ENCODE measurements at regions not wholly inside any gene's neighbourhood (a gene's known extent, or its start where the extent isn't known, plus 50 kb on each side); places are given as distances from the start of the nearest gene placed in this dataset.

- DNase-seq (ENCODE audit: low read depth): no peak
- no peak overlapping the region for H3K4me3 ChIP-seq (ENCODE audit: low read depth, low read length)
- TF ChIP-seq, protein P1, sequence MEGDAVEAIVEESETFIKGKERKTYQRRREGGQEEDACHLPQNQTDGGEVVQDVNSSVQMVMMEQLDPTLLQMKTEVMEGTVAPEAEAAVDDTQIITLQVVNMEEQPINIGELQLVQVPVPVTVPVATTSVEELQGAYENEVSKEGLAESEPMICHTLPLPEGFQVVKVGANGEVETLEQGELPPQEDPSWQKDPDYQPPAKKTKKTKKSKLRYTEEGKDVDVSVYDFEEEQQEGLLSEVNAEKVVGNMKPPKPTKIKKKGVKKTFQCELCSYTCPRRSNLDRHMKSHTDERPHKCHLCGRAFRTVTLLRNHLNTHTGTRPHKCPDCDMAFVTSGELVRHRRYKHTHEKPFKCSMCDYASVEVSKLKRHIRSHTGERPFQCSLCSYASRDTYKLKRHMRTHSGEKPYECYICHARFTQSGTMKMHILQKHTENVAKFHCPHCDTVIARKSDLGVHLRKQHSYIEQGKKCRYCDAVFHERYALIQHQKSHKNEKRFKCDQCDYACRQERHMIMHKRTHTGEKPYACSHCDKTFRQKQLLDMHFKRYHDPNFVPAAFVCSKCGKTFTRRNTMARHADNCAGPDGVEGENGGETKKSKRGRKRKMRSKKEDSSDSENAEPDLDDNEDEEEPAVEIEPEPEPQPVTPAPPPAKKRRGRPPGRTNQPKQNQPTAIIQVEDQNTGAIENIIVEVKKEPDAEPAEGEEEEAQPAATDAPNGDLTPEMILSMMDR (IDR thresholded peaks at IDR 0.05; ENCODE audit: insufficient read depth, low read depth, low read length, missing control alignments): no peak
These were observed 293.8 kb downstream of the GRIN2B start for GRCh38 chr12:13687633-13688032.

- DNase-seq (ENCODE audit: low read depth): no peak
- no peak overlapping the region for H3K4me3 ChIP-seq (ENCODE audit: low read depth, low read length)
- TF ChIP-seq, protein P1 (IDR thresholded peaks at IDR 0.05; ENCODE audit: insufficient read depth, low read depth, low read length, missing control alignments): no peak
These were observed 295.1 kb downstream of the GRIN2B start for GRCh38 chr12:13686260-13686659.

- no peak for DNase-seq (ENCODE audit: low read depth)
- H3K4me3 ChIP-seq (ENCODE audit: low read depth, low read length): no peak overlapping the region
- TF ChIP-seq, protein P1 (IDR thresholded peaks at IDR 0.05; ENCODE audit: insufficient read depth, low read depth, low read length, missing control alignments): no peak
These were observed 300.5 kb downstream of the GRIN2B start for GRCh38 chr12:13680916-13681315.

DNA sequence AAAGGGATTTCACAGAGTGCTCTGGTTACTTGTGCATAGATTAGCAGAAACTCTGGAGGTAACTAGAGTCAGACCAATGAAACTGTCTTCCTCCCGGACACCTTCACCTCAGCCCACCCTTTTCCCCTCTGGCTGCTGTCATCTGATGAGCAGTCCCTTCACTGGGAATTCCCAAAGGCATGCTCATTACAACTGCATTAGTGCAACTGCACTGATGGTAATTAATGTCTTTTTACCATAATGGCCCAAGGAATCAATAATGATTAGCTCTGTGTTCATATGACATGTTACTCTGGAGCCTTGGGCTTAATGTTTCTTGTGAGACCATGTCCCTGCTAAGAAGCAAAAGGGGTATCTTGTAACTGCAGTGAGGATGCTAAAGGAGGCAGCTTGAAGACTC, 304.5 kb downstream of the GRIN2B start:
- TF ChIP-seq, protein P1 (IDR thresholded peaks at IDR 0.05; ENCODE audit: insufficient read depth, low read depth, low read length, missing control alignments): no peak
- H3K4me3 ChIP-seq (ENCODE audit: low read depth, low read length): no peak overlapping the region

GRCh38 chr12:13670285-13670866, 311.0 kb downstream of the GRIN2B start:
- TF ChIP-seq, protein P1 (IDR thresholded peaks at IDR 0.05; ENCODE audit: insufficient read depth, low read depth, low read length, missing control alignments): no peak
- DNase-seq (ENCODE audit: low read depth): no peak
- H3K4me3 ChIP-seq (ENCODE audit: low read depth, low read length): no peak overlapping the region

More for the DNA sequence above, 304.5 kb downstream of the GRIN2B start:
- DNase-seq (ENCODE audit: low read depth): no peak

GRCh38 chr12:13668880-13669279, 312.5 kb downstream of the GRIN2B start:
- H3K4me3 ChIP-seq (ENCODE audit: low read depth, low read length): no peak overlapping the region
- no peak for DNase-seq (ENCODE audit: low read depth)
- TF ChIP-seq, protein P1 (IDR thresholded peaks at IDR 0.05; ENCODE audit: insufficient read depth, low read depth, low read length, missing control alignments): no peak

DNA sequence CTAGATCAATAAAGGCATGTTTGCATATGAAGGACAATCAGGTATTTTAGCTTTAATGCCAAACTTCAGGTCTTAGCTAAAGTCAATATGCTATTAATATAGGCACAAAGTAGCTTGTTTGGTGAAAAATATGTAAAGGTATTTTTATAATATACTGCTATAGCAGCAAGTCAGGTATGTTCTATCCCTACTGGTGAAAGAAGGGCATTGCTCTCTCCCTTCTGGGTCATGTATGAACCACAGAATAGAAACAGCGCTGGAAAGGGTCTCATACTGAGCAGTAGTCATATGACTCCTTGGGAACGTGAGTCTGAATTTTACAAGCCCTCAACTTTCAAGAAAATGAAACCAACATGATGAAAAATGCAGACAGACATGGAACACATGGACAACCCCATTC, 314.6 kb downstream of the GRIN2B start:
- no peak overlapping the region for H3K4me3 ChIP-seq (ENCODE audit: low read depth, low read length)
- TF ChIP-seq, protein P1 (IDR thresholded peaks at IDR 0.05; ENCODE audit: insufficient read depth, low read depth, low read length, missing control alignments): no peak
- DNase-seq (ENCODE audit: low read depth): no peak
